ENCODE measurements at regions not wholly inside any gene's neighbourhood (a gene's known extent, or its start where the extent isn't known, plus 50 kb on each side); places are given as distances from the start of the nearest gene placed in this dataset.
A peak's percentile ranks its signal among the peaks of the same experiment; 100 is the strongest.
"Not testable (repeated sequence)": the region's sequence is repeated elsewhere in the genome, so short reads cannot be mapped to it uniquely, and the experiment has no call there.

DNA sequence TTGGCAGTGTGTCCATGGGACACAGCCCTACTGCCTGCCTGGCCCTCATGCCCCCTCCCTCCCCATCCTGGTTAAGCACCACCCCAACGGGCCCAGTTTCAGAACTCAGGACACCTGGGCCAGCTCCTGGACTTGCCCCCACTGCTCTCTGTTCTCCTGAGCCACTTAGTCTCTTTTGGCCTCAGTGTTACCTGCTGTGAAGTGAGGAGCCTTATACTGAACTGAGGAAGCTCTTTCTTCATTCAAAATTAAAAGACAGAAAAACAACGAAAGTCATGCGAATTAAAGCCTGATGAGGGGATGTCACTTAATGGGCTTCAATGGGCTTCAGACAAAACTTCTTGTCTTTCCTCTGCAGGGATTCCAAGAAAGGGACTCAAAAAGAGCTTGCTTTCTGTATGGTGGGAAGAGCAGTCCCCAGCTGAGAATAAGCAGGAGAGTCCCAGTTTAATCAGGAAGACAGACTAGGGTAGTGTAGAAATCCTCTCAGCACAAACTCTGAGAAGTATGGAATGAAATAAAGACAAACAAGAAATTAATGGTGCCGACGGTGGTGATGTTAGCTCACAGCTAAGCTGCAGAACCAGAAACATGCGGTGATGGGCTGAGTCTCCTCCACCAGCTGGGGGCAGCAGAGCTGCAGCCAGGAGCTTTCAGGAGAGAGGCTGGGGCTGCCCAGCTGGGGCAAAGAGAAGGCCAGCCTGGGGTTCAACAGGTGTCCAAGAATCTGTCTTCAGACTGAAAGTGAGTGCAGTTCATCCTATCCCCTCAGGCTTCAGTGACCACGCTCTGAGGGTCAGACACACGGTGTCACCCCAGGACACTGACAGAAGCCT, 101.0 kb downstream of the GGTLC2 start:
- peak; percentile 49 for DNase-seq

DNA sequence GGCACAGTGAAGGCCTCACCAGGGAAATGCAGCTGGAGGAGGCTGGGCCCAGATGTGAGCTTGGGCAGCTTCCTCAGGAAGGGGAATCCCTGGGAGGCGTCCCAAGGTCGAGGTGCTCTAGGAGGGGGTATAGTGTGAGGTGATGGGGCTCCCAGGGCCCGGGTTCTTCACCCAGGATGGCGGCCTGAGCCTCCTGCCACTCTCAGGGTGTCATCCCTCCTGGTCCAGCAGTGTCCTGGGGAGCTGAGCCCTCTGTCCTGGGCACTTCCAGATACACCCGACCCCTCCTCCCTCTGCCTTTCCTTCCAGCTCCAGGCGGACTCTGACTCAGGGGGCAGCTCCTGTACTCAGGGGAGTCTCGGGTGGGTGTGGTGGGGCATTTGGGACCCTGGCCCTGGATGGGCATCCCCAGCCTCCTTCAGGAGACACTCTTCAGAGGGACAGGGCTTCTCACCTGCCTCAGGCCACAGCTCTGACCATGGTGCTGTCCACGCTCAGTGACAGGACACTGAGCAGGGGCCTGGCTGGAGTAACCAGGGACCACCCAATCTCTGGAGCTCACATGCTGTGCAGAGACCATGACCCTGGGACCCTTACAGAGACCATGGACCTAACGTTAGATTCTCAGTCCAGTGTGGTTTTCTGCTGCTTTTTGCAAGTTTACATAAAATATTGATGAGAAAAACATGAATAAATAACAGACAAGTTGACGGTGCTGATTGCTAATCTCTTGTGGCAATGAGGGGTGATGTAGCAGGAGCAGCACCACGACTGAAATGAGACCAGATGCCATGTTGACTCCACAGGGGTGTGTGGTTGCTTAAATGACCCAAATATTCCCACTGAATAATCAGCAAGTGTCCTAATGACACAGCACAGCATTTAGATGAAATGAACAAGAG, 101.9 kb downstream of the GGTLC2 start:
- DNase-seq: no peak

- no peak for DNase-seq
Observed at GRCh38 chr22:22746963-22747933, 102.8 kb downstream of the GGTLC2 start.

DNA sequence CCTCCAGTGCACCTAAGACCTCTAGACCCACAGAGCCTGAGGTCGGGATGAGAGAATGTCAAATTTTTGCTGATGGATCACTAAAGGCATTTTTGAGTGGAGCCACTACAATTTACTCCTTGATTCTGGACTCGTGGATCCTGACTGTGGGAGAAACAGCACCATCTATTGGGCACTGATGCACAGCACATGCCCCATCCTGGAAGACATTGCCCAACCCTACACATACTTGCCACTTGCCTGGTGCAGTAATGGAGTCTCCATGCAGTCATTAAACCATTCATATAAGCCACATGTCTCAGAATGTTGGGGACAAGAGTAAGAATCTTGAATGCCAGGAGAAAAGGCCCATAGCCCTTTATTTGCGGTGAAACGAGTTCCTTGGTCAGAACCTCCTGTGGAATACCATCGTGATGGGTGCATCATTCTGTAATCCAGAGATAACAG, 103.9 kb downstream of the GGTLC2 start:
- peak; percentile 35 for DNase-seq

GRCh38 chr22:22748756-22749155, 104.3 kb downstream of the GGTLC2 start:
- no peak for DNase-seq

- DNase-seq: no peak
Observed at GRCh38 chr22:22749167-22749758, 104.8 kb downstream of the GGTLC2 start.

GRCh38 chr22:22750335-22751042, 106.1 kb downstream of the GGTLC2 start:
- no peak for DNase-seq

GRCh38 chr22:22751043-22751603, 106.7 kb downstream of the GGTLC2 start:
- DNase-seq: no peak

- DNase-seq: no peak
Observed at GRCh38 chr22:22752199-22752555, 107.8 kb downstream of the GGTLC2 start.

DNA sequence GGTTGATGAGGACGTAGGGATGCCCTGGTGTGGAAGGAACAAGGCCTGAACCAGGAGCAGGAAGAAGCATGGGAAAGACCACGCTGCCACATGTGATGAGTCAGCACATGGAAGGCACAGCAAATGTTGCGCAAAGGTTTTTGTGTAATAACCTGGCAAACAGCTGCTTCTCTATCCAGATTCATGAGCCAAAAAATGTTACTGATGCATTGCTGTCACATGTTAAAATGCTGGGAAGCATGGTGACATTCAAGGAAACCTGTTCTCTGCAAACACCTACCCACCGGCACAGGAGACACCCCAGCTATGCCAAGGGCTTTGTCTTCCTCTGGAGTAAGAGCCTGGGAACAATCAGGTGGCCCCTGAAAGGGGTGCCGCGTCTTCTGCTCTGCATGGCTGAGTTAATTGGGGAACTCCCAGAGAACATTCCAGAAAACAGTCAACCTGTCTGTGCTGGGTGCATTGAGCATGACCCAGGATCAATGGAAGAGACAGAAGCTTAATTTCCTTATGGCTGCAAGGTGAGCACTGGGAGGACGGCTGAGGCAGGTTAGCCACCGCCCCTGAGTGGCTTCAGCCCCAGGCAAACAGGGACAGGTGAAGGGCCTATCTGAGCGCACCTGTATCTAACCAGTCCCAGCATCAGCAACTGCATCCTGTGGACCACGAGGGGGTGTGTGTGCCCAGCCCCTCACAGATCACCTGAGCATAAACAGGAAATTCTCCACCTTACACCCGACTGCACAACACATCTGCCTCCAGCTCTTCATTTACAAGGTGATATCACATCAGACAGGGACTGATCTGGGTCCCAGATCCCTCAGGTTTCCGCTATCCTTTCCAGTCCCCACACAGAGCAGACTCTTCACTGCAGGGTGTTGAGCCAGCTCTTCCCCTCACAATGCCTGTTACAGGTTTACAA, 108.4 kb downstream of the GGTLC2 start:
- DNase-seq: no peak

DNA sequence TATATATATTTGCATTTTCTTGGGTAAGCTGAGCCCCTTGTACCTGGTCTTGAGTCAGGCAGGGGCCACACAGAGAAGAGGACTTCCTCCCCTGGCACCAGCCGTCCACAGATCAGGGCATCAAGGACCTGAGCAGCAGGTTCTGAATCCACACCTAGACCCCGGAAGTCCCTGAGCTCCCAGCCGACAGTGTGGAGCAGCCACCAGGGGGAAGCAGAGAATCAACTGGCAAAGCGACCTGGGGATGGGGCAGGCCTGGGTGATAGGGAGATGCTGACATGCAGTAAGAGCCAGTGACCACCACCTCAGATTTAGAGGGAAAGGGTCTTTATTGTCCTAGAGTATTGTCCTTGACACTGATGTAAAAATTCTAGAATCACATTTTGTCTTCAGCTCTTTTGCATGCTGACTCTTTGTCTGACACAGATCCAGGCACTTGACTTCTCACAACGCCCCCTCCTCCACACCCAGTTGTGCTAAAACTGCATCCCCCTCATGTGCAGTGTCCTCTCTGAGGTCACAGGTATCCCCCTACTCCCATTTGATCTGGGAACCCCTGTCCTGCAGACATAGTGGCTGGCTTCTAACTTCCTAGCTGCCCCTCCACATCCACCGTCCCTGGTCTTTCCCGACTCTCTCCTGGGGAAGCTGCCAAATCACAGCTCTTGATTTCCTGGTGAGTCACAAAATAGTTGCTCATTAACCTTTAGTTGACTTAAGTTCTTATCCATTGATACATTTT, 109.3 kb downstream of the GGTLC2 start:
- DNase-seq: peak; percentile 78

DNA sequence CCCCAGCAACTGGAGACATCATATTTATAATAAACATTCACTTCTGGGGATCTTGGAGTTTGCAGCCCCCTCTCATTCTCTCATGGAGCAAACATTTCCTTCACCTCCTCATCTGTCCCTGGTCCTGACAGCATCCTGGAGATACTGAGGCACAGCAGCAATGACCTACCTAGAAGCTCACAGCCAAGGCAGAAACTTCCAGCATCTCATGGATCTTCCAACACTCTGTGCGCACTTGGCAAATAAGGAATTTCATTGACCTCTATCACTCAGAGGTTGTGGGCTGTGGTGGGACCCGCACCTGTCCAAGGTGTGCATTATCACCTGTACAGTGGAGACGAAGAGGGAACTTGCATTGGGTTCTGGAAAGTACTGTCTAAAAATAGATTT, 109.8 kb downstream of the GGTLC2 start:
- DNase-seq: no peak

- no peak for DNase-seq
Observed at GRCh38 chr22:22754961-22755777, 110.8 kb downstream of the GGTLC2 start.

DNA sequence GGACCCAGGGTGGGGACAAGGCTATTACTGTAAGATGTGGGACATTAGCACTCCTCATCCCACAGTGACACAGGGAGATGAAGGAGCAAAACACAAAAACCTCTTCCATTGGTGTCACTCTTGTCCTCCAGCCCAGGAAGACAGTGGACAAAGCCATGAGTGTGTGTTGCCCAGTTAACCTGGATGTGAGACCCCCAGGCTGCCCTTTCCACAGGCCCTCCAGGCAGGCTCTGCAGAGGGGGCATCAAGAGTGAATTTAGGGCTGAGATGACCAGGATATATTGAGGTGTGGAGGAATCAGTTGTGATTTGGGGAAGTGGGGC, 111.3 kb downstream of the GGTLC2 start:
- no peak for DNase-seq

- DNase-seq: no peak
Observed at GRCh38 chr22:22756109-22756508, 111.7 kb downstream of the GGTLC2 start.

DNA sequence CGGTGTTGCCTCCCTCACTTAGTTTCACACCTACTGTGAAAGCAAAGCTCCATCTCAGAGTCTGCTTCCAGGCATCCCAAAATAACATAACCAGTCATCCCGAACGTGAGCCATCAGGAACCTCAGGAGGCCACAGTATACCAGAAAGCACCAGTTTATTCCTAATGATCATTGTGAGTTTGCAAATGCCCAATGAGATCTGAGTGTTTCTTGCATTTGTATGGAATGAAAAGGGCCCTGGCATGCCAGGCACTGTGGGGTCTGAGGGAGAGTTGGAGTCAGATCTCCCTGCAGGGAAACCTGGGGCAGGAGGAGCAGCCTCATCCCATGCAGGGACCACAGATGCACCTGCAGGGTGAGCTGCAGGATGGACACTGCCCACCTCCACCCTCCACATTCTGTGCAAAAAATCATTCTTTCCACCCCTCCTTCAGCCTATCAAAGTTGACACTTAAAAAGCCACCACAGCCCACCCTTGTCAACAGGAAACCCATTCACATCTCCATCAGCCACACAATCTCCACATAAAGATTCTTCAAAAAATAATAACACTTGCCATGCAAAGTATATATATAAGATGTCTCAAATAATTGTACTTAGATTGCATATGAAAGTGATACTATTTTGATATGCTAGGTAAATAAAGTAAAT, 112.3 kb downstream of the GGTLC2 start:
- DNase-seq: not testable (repeated sequence)

GRCh38 chr22:22758101-22758807, 113.8 kb downstream of the GGTLC2 start:
- not testable (repeated sequence) for DNase-seq
